ENCODE measurements at regions not wholly inside any gene's neighbourhood (a gene's known extent, or its start where the extent isn't known, plus 50 kb on each side); places are given as distances from the start of the nearest gene placed in this dataset.

DNA sequence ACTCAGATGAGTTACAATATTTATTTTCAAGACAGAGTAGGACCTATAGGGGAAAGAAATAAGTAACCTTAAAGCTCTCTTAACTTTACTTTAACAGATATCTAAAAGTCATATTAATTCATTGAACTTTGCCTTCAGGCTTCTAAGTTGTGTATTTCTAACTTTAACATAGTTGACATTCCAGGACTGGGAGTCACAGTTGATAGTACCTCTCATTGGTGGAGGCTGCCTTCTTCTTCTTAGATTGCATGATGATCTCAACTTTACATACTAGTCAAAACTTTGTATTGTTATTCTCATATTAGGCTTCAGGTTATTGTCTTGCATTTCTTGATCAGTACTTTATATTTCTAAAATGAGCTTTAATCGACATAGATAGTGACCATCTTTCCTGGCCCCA is 350.1 kb upstream of the KIF2B start:
- Histone ChIP-seq H3K27me3 (ENCODE audit: control insufficient read depth, insufficient read depth, low read length) (no peaks in the 10 kb centered on the region), H3K9ac (ENCODE audit: insufficient read depth, low read length) (no peak overlapping the region), H3K36me3 (ENCODE audit: control insufficient read depth, insufficient read depth, low read length) (no peaks in the 10 kb centered on the region), H3K4me3 (replicated peaks in 1 of 4; ENCODE audit: control extremely low read depth in 1 of 4, insufficient read depth in 1 of 4, low read depth in 3 of 4, low read length in 4 of 4) (no peak overlapping the region), H3K79me2 (ENCODE audit: control insufficient read depth, insufficient read depth, low read length) (no peaks in the 10 kb centered on the region), H3K27ac (ENCODE audit: insufficient read depth, low read length) (no peak overlapping the region), H2AFZ (ENCODE audit: low read length) (no peak overlapping the region), H4K20me1 (ENCODE audit: control insufficient read depth, extremely low read depth, insufficient read depth, low read length) (no peaks in the 10 kb centered on the region), H3K4me2 (ENCODE audit: extremely low read depth, insufficient read depth, low read length) (no peak overlapping the region), H3K9me3 (ENCODE audit: control insufficient read depth, insufficient read depth, low read depth, low read length) (no peaks in the 10 kb centered on the region), H3K4me1 (ENCODE audit: control insufficient read depth, extremely low read depth, insufficient read depth, low read length) (no peaks in the 10 kb centered on the region)
- DNase-seq (ENCODE audit: low read depth in 2 of 2) = peak; percentile 10 to 40
- TF ChIP-seq, protein P1, sequence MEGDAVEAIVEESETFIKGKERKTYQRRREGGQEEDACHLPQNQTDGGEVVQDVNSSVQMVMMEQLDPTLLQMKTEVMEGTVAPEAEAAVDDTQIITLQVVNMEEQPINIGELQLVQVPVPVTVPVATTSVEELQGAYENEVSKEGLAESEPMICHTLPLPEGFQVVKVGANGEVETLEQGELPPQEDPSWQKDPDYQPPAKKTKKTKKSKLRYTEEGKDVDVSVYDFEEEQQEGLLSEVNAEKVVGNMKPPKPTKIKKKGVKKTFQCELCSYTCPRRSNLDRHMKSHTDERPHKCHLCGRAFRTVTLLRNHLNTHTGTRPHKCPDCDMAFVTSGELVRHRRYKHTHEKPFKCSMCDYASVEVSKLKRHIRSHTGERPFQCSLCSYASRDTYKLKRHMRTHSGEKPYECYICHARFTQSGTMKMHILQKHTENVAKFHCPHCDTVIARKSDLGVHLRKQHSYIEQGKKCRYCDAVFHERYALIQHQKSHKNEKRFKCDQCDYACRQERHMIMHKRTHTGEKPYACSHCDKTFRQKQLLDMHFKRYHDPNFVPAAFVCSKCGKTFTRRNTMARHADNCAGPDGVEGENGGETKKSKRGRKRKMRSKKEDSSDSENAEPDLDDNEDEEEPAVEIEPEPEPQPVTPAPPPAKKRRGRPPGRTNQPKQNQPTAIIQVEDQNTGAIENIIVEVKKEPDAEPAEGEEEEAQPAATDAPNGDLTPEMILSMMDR (conservative IDR thresholded peaks at IDR 0.05 in 1 of 2, IDR thresholded peaks at IDR 0.05 in 1 of 2; ENCODE audit: low read depth in 1 of 2, low read length in 2 of 2) = no peak
- no peak for TF ChIP-seq EZH2 (IDR thresholded peaks at IDR 0.05; ENCODE audit: low read length, missing control alignments)

DNA sequence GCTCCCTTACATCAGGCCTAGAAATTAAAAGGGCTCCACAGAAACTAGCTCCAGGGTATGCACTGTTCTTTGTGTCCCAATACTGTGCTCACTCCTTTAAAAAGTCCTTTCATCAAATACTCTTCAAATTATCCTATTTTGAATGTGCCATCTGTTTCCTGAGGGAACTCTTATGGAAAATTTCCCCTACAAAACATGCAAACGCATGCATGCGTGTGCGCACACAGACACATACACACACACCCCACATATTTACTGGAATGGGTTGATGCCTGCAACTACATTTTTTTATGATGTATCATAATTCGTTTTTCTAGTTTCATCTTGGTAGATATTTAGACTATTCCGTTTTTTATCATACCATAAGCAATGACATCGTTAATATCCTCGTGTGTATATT is 351.2 kb upstream of the KIF2B start:
- DNase-seq (ENCODE audit: low read depth in 2 of 2) = no peak
- H3K4me1 ChIP-seq (ENCODE audit: control insufficient read depth, extremely low read depth, insufficient read depth, low read length) = no peaks in the 10 kb centered on the region

DNA sequence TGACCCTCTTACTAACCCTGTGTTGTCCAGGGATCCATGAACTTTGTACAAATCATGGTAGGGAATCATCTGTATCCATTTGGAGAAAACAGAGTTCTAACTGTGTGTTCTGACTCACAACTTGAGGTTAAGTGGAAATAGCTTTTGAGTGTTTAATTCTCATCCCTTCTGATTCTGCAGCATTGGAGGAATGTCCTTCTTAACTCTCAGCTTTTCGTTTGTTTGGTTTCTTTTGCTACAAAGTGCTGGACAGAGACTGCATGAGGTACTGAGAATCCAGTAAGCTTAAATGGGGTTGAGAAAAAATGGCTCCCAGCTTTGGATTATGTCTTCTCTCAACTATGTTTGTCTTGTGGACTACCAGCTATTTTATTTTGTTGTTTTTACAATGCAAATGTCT is 352.1 kb upstream of the KIF2B start:
- no peak overlapping the region for H3K4me2 ChIP-seq (ENCODE audit: extremely low read depth, insufficient read depth, low read length)
- peak in 1 of 2 donors; percentile 33 for DNase-seq (ENCODE audit: low read depth in 2 of 2)
- no peak for TF ChIP-seq EZH2 (IDR thresholded peaks at IDR 0.05; ENCODE audit: low read length, missing control alignments)
- TF ChIP-seq, protein P1 (conservative IDR thresholded peaks at IDR 0.05 in 1 of 2, IDR thresholded peaks at IDR 0.05 in 1 of 2; ENCODE audit: low read depth in 1 of 2, low read length in 2 of 2) = no peak

More for the DNA sequence above, 351.2 kb upstream of the KIF2B start:
- no peak overlapping the region for H3K4me2 ChIP-seq (ENCODE audit: extremely low read depth, insufficient read depth, low read length)
- no peaks in the 10 kb centered on the region for H3K27me3 ChIP-seq (ENCODE audit: control insufficient read depth, insufficient read depth, low read length)
- H3K9ac ChIP-seq (ENCODE audit: insufficient read depth, low read length) = no peak overlapping the region
- H3K36me3 ChIP-seq (ENCODE audit: control insufficient read depth, insufficient read depth, low read length) = no peaks in the 10 kb centered on the region
- H3K4me3 ChIP-seq (replicated peaks in 1 of 4; ENCODE audit: control extremely low read depth in 1 of 4, insufficient read depth in 1 of 4, low read depth in 3 of 4, low read length in 4 of 4) = no peak overlapping the region
- no peaks in the 10 kb centered on the region for H4K20me1 ChIP-seq (ENCODE audit: control insufficient read depth, extremely low read depth, insufficient read depth, low read length)
- H3K79me2 ChIP-seq (ENCODE audit: control insufficient read depth, insufficient read depth, low read length) = no peaks in the 10 kb centered on the region
- H3K9me3 ChIP-seq (ENCODE audit: control insufficient read depth, insufficient read depth, low read depth, low read length) = no peaks in the 10 kb centered on the region
- TF ChIP-seq, protein P1 (conservative IDR thresholded peaks at IDR 0.05 in 1 of 2, IDR thresholded peaks at IDR 0.05 in 1 of 2; ENCODE audit: low read depth in 1 of 2, low read length in 2 of 2) = no peak
- TF ChIP-seq EZH2 (IDR thresholded peaks at IDR 0.05; ENCODE audit: low read length, missing control alignments) = no peak
- no peak overlapping the region for H3K27ac ChIP-seq (ENCODE audit: insufficient read depth, low read length)
- no peak overlapping the region for H2AFZ ChIP-seq (ENCODE audit: low read length)

More for the DNA sequence above, 352.1 kb upstream of the KIF2B start:
- Histone ChIP-seq H2AFZ (ENCODE audit: low read length) (no peak overlapping the region), H3K4me3 (replicated peaks in 1 of 4; ENCODE audit: control extremely low read depth in 1 of 4, insufficient read depth in 1 of 4, low read depth in 3 of 4, low read length in 4 of 4) (no peak overlapping the region), H3K27ac (ENCODE audit: insufficient read depth, low read length) (no peak overlapping the region), H4K20me1 (ENCODE audit: control insufficient read depth, extremely low read depth, insufficient read depth, low read length) (no peaks in the 10 kb centered on the region), H3K36me3 (ENCODE audit: control insufficient read depth, insufficient read depth, low read length) (no peaks in the 10 kb centered on the region), H3K9ac (ENCODE audit: insufficient read depth, low read length) (no peak overlapping the region), H3K4me1 (ENCODE audit: control insufficient read depth, extremely low read depth, insufficient read depth, low read length) (no peaks in the 10 kb centered on the region), H3K79me2 (ENCODE audit: control insufficient read depth, insufficient read depth, low read length) (no peaks in the 10 kb centered on the region), H3K9me3 (ENCODE audit: control insufficient read depth, insufficient read depth, low read depth, low read length) (no peaks in the 10 kb centered on the region), H3K27me3 (ENCODE audit: control insufficient read depth, insufficient read depth, low read length) (no peaks in the 10 kb centered on the region)
